NCI-H2196 (cell line): ENCODE measurements at regions not wholly inside any gene's neighbourhood (a gene's known extent, or its start where the extent isn't known, plus 50 kb on each side); places are given as distances from the start of the nearest gene placed in this dataset.
"Not testable (repeated sequence)": the region's sequence is repeated elsewhere in the genome, so short reads cannot be mapped to it uniquely, and the experiment has no call there.

ENCODE experiments used
- DNase-seq: peaks from one replicate; lab custom pipeline; 2025; ENCODE audit not compliant: unreplicated experiment; lab: John Stamatoyannopoulos, UW

- DNase-seq = no peak
These were observed 365.3 kb upstream of the CLINT1 start for GRCh38 chr5:158224253-158224652.

GRCh38 chr5:158223054-158223600 lies 364.2 kb upstream of the CLINT1 start:
- no peak for DNase-seq

- DNase-seq = no peak
These were observed 354.0 kb upstream of the CLINT1 start for GRCh38 chr5:158212917-158213316.

- DNase-seq = no peak
These were observed 353.3 kb upstream of the CLINT1 start for GRCh38 chr5:158212237-158212636.

- DNase-seq = no peak
These were observed 350.4 kb upstream of the CLINT1 start for GRCh38 chr5:158209219-158209908.

- no peak for DNase-seq
These were observed 348.8 kb upstream of the CLINT1 start for GRCh38 chr5:158207733-158208132.

GRCh38 chr5:158205992-158206391 lies 347.0 kb upstream of the CLINT1 start:
- DNase-seq = no peak

GRCh38 chr5:158203261-158203660 lies 344.3 kb upstream of the CLINT1 start:
- peak; percentile 9 for DNase-seq

GRCh38 chr5:158202801-158203200 lies 343.9 kb upstream of the CLINT1 start:
- DNase-seq = no peak

GRCh38 chr5:158200619-158201018 lies 341.7 kb upstream of the CLINT1 start:
- DNase-seq = no peak

- DNase-seq = no peak
These were observed 339.7 kb upstream of the CLINT1 start for GRCh38 chr5:158198636-158199035.

GRCh38 chr5:158195416-158196210 lies 336.7 kb upstream of the CLINT1 start:
- DNase-seq = no peak

- no peak for DNase-seq
These were observed 335.6 kb upstream of the CLINT1 start for GRCh38 chr5:158194561-158194976.

GRCh38 chr5:158193395-158193794 lies 334.4 kb upstream of the CLINT1 start:
- not testable (repeated sequence) for DNase-seq

GRCh38 chr5:158180407-158180806 lies 321.5 kb upstream of the CLINT1 start:
- no peak for DNase-seq

GRCh38 chr5:158179271-158179670 lies 320.3 kb upstream of the CLINT1 start:
- DNase-seq = no peak

GRCh38 chr5:158178535-158178934 lies 319.6 kb upstream of the CLINT1 start:
- no peak for DNase-seq

GRCh38 chr5:158177146-158177545 lies 318.2 kb upstream of the CLINT1 start:
- no peak for DNase-seq

- no peak for DNase-seq
These were observed 317.1 kb upstream of the CLINT1 start for GRCh38 chr5:158175934-158176481.

- DNase-seq = peak; percentile 38
These were observed 316.2 kb upstream of the CLINT1 start for GRCh38 chr5:158174918-158175851.

GRCh38 chr5:158174026-158174425 lies 315.1 kb upstream of the CLINT1 start:
- DNase-seq = no peak
